Panc1 (cell line): ENCODE measurements at regions not wholly inside any gene's neighbourhood (a gene's known extent, or its start where the extent isn't known, plus 50 kb on each side); places are given as distances from the start of the nearest gene placed in this dataset.

ENCODE experiments used
- ATAC-seq: fragments of 200-7000 bp; cut with Tn5 transposase; 2 replicates; pipeline ENCODE4 v1.9.1; 2020; ENCODE audit warnings: mild to moderate bottlenecking, moderate library complexity
- BruUV-seq: library from RNA; stranded (reverse); fragments of 400-500 nt; replicated peaks from 2 replicates; lab custom pipeline; 2021; lab: Mats Ljungman, UMichigan
- CTCF ChIA-PET: fragments of 300-600 bp; sonication (Branson Sonifier 250); formaldehyde crosslinking; loops from one replicate; lab custom pipeline; 2022; ENCODE audit warnings: antibody characterized with exemption; lab: Charles Lee
- POLR2A ChIA-PET: fragments of 300-600 bp; sonication (Branson Sonifier 250); formaldehyde crosslinking; loops from one replicate; lab custom pipeline; 2022; ENCODE audit warnings: antibody characterized with exemption; lab: Charles Lee
- DNase-seq: peaks from one replicate; pipeline ENCODE4 v3.0.0-alpha.2; 2010; ENCODE audit warnings: low read depth, low spot score
- H3K27ac ChIP-seq: 2 replicates; pipeline ENCODE4 v1.5.1; 2011; ENCODE audit warnings: mild to moderate bottlenecking, low read length, inconsistent platforms
- H3K27me3 ChIP-seq: fragments of 200-500 bp; sonication (Bioruptor generic); 2 replicates; pipeline ENCODE4 v1.6.0; 2014; ENCODE audit warnings: low read length, inconsistent platforms; ENCODE audit not compliant: control insufficient read depth, insufficient read depth
- H3K36me3 ChIP-seq: fragments of 200-500 bp; sonication (Bioruptor generic); 2 replicates; pipeline ENCODE4 v1.5.1; 2014; ENCODE audit warnings: inconsistent platforms, mild to moderate bottlenecking, low read length, moderate library complexity; ENCODE audit not compliant: control insufficient read depth, insufficient read depth
- H3K4me1 ChIP-seq: 2 replicates; pipeline ENCODE4 v1.5.1; 2011; ENCODE audit warnings: inconsistent platforms, mild to moderate bottlenecking, low read length, moderate library complexity; ENCODE audit not compliant: control insufficient read depth, insufficient read depth
- H3K4me3 ChIP-seq, 2 experiments: 2 replicates each; pipeline ENCODE4 v1.5.1; 2011 to 2012; ENCODE audit warnings: low read depth in 2 of 2, low read length in 2 of 2, mild to moderate bottlenecking in 2 of 2, inconsistent platforms in 1 of 2, moderate library complexity in 1 of 2
- H3K9me3 ChIP-seq: fragments of 200-500 bp; sonication (Bioruptor generic); 2 replicates; pipeline ENCODE4 v1.5.1; 2014; ENCODE audit warnings: low read depth, mild to moderate bottlenecking, inconsistent platforms, low read length, moderate library complexity; ENCODE audit not compliant: control insufficient read depth, insufficient read depth
- CTCF ChIP-seq: fragments of 450-650 bp; IDR thresholded peaks from 2 replicates; pipeline ENCODE4 v1.5.1; 2017; ENCODE audit warnings: mild to moderate bottlenecking
- POLR2AphosphoS5 ChIP-seq: IDR thresholded peaks from 2 replicates; pipeline ENCODE4 v1.6.1; 2012; ENCODE audit warnings: mild to moderate bottlenecking, low read depth, low read length, moderate library complexity
- REST ChIP-seq, 2 experiments: IDR thresholded peaks; 2 replicates each; pipeline ENCODE4 v1.6.1; 2011 to 2012; ENCODE audit warnings: low read depth in 2 of 2, control low read depth in 1 of 2, low read length in 1 of 2, mild to moderate bottlenecking in 1 of 2, moderate library complexity in 1 of 2; ENCODE audit not compliant: insufficient read depth in 1 of 2
- SIN3A ChIP-seq: IDR thresholded peaks from 2 replicates; pipeline ENCODE4 v1.6.1; 2012; ENCODE audit warnings: low read depth, mild to moderate bottlenecking, low read length, moderate library complexity, borderline replicate concordance; ENCODE audit not compliant: insufficient read depth
- TCF7L2 ChIP-seq: IDR thresholded peaks from 2 replicates; pipeline ENCODE4 v1.6.1; 2011; ENCODE audit warnings: mild to moderate bottlenecking, low read depth, low read length, inconsistent platforms
- in situ Hi-C: cut with HindIII; loops from 2 replicates; pipeline ENCODE4 v1.10.0; 2016; ENCODE audit warnings: low sequenced_read_pairs, low pct_unique_long_range_greater_than_20kb
- intact Hi-C: fragments of 100-400 bp; cut with micrococcal nuclease; formaldehyde crosslinking; loops from one replicate; pipeline ENCODE4 v1.10.0; 2022; ENCODE audit not compliant: unreplicated experiment

GRCh38 chr18:40473221-40474029 is 1481.6 kb upstream of the PIK3C3 start:
- H3K9me3 ChIP-seq = no peaks in the 10 kb centered on the region
- DNase-seq = no peak
- intact Hi-C loops = no loop called here
- H3K4me1 ChIP-seq = no peaks in the 10 kb centered on the region
- no peak for ATAC-seq
- H3K36me3 ChIP-seq = no peaks in the 10 kb centered on the region
- in situ Hi-C loops = no loop called here
- no TSS peak for BruUV-seq
- CTCF ChIA-PET = no interaction called here
- H3K27ac ChIP-seq = no peak overlapping the region
- no peak overlapping the region for H3K4me3 ChIP-seq
- H3K27me3 ChIP-seq = no peaks in the 10 kb centered on the region
- TF ChIP-seq TCF7L2 (no peak), REST (IDR thresholded peaks at IDR 0.05; ENCODE audit: insufficient read depth in 1 of 2, low read depth in 2 of 2, low read length in 1 of 2) (no peak), CTCF (no peak), POLR2AphosphoS5 (no peak), SIN3A (no peak)
- POLR2A ChIA-PET = no interaction called here

GRCh38 chr18:40470723-40471122 is 1484.3 kb upstream of the PIK3C3 start:
- in situ Hi-C loops = no loop called here
- CTCF ChIA-PET = no interaction called here
- POLR2A ChIA-PET = no interaction called here
- H3K4me3 ChIP-seq = no peak overlapping the region
- DNase-seq = no peak
- intact Hi-C loops = no loop called here
- no peaks in the 10 kb centered on the region for H3K36me3 ChIP-seq
- no peak for ATAC-seq
- no peaks in the 10 kb centered on the region for H3K27me3 ChIP-seq
- H3K4me1 ChIP-seq = no peaks in the 10 kb centered on the region
- no TSS peak for BruUV-seq
- TF ChIP-seq TCF7L2 (no peak), POLR2AphosphoS5 (no peak), SIN3A (no peak), CTCF (no peak), REST (IDR thresholded peaks at IDR 0.05; ENCODE audit: insufficient read depth in 1 of 2, low read depth in 2 of 2, low read length in 1 of 2) (no peak)
- no peak overlapping the region for H3K27ac ChIP-seq
- H3K9me3 ChIP-seq = no peaks in the 10 kb centered on the region
